ENCODE measurements at regions not wholly inside any gene's neighbourhood (a gene's known extent, or its start where the extent isn't known, plus 50 kb on each side); places are given as distances from the start of the nearest gene placed in this dataset.
A peak's percentile ranks its signal among the peaks of the same experiment; 100 is the strongest.

DNA sequence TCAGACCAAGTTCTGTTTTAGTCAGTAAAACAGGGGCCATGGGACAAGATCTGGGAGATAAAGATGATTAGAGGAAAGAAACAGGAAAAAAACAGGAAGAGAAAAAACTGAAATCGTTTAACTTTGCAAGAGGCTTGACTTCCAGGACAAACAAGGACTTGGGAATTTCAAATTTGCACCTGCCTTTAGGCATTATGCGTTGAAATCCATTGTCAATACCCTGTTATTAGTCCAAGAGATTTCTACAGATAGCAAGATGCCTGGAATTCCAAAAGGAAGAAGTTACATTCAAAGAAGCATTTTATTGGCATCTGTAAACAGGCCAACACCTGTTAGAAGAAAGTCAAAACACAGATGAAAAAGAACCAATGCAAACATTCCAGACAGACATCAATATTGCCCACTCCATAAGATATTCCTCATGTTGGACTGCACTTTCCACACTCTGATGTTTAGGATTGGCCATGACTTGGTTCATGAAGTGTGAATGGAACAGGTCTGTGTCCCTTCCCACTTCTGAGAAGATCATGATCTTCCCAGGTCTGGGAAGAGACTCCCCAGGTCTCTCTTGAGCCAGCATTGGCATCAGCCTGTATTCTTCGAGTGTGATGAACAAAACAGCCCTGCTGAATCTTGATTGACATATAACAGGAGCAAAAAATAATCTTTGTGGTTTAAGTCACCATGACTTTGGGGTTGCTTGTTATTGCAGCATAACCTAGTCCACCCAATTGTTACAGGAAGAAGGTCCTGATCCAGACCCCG lies 181.4 kb upstream of the FN1 start (continued):
- TF ChIP-seq, protein P1, sequence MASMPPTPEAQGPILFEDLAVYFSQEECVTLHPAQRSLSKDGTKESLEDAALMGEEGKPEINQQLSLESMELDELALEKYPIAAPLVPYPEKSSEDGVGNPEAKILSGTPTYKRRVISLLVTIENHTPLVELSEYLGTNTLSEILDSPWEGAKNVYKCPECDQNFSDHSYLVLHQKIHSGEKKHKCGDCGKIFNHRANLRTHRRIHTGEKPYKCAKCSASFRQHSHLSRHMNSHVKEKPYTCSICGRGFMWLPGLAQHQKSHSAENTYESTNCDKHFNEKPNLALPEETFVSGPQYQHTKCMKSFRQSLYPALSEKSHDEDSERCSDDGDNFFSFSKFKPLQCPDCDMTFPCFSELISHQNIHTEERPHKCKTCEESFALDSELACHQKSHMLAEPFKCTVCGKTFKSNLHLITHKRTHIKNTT (CRISPR knock-in tag; IDR thresholded peaks at IDR 0.05) = no peak
- TF ChIP-seq, protein P2, sequence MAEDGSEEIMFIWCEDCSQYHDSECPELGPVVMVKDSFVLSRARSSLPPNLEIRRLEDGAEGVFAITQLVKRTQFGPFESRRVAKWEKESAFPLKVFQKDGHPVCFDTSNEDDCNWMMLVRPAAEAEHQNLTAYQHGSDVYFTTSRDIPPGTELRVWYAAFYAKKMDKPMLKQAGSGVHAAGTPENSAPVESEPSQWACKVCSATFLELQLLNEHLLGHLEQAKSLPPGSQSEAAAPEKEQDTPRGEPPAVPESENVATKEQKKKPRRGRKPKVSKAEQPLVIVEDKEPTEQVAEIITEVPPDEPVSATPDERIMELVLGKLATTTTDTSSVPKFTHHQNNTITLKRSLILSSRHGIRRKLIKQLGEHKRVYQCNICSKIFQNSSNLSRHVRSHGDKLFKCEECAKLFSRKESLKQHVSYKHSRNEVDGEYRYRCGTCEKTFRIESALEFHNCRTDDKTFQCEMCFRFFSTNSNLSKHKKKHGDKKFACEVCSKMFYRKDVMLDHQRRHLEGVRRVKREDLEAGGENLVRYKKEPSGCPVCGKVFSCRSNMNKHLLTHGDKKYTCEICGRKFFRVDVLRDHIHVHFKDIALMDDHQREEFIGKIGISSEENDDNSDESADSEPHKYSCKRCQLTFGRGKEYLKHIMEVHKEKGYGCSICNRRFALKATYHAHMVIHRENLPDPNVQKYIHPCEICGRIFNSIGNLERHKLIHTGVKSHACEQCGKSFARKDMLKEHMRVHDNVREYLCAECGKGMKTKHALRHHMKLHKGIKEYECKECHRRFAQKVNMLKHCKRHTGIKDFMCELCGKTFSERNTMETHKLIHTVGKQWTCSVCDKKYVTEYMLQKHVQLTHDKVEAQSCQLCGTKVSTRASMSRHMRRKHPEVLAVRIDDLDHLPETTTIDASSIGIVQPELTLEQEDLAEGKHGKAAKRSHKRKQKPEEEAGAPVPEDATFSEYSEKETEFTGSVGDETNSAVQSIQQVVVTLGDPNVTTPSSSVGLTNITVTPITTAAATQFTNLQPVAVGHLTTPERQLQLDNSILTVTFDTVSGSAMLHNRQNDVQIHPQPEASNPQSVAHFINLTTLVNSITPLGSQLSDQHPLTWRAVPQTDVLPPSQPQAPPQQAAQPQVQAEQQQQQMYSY (CRISPR knock-in tag; IDR thresholded peaks at IDR 0.05) = peak; percentile 72; the same call in 1 of the 2 replicates
- TF ChIP-seq TOE1 (CRISPR knock-in tag; IDR thresholded peaks at IDR 0.05) = peak; percentile 97
- no peak for TF ChIP-seq RBFOX2 (IDR thresholded peaks at IDR 0.05; ENCODE audit: low read depth, low read length)
- TF ChIP-seq, protein P3, sequence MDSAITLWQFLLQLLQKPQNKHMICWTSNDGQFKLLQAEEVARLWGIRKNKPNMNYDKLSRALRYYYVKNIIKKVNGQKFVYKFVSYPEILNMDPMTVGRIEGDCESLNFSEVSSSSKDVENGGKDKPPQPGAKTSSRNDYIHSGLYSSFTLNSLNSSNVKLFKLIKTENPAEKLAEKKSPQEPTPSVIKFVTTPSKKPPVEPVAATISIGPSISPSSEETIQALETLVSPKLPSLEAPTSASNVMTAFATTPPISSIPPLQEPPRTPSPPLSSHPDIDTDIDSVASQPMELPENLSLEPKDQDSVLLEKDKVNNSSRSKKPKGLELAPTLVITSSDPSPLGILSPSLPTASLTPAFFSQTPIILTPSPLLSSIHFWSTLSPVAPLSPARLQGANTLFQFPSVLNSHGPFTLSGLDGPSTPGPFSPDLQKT (CRISPR knock-in tag; IDR thresholded peaks at IDR 0.05; ENCODE audit: borderline replicate concordance) = no peak
- no peak for TF ChIP-seq KAT2B (IDR thresholded peaks at IDR 0.05; ENCODE audit: borderline replicate concordance, low read depth, low read length)
- TF ChIP-seq, protein P4, sequence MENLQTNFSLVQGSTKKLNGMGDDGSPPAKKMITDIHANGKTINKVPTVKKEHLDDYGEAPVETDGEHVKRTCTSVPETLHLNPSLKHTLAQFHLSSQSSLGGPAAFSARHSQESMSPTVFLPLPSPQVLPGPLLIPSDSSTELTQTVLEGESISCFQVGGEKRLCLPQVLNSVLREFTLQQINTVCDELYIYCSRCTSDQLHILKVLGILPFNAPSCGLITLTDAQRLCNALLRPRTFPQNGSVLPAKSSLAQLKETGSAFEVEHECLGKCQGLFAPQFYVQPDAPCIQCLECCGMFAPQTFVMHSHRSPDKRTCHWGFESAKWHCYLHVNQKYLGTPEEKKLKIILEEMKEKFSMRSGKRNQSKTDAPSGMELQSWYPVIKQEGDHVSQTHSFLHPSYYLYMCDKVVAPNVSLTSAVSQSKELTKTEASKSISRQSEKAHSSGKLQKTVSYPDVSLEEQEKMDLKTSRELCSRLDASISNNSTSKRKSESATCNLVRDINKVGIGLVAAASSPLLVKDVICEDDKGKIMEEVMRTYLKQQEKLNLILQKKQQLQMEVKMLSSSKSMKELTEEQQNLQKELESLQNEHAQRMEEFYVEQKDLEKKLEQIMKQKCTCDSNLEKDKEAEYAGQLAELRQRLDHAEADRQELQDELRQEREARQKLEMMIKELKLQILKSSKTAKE (CRISPR knock-in tag; IDR thresholded peaks at IDR 0.05; ENCODE audit: borderline replicate concordance) = peak; percentile 89
- TF ChIP-seq ZNF543 (CRISPR knock-in tag; IDR thresholded peaks at IDR 0.05) = no peak
- no peak for TF ChIP-seq BRCA1 (CRISPR knock-in tag; IDR thresholded peaks at IDR 0.05)
- TF ChIP-seq, protein P5, sequence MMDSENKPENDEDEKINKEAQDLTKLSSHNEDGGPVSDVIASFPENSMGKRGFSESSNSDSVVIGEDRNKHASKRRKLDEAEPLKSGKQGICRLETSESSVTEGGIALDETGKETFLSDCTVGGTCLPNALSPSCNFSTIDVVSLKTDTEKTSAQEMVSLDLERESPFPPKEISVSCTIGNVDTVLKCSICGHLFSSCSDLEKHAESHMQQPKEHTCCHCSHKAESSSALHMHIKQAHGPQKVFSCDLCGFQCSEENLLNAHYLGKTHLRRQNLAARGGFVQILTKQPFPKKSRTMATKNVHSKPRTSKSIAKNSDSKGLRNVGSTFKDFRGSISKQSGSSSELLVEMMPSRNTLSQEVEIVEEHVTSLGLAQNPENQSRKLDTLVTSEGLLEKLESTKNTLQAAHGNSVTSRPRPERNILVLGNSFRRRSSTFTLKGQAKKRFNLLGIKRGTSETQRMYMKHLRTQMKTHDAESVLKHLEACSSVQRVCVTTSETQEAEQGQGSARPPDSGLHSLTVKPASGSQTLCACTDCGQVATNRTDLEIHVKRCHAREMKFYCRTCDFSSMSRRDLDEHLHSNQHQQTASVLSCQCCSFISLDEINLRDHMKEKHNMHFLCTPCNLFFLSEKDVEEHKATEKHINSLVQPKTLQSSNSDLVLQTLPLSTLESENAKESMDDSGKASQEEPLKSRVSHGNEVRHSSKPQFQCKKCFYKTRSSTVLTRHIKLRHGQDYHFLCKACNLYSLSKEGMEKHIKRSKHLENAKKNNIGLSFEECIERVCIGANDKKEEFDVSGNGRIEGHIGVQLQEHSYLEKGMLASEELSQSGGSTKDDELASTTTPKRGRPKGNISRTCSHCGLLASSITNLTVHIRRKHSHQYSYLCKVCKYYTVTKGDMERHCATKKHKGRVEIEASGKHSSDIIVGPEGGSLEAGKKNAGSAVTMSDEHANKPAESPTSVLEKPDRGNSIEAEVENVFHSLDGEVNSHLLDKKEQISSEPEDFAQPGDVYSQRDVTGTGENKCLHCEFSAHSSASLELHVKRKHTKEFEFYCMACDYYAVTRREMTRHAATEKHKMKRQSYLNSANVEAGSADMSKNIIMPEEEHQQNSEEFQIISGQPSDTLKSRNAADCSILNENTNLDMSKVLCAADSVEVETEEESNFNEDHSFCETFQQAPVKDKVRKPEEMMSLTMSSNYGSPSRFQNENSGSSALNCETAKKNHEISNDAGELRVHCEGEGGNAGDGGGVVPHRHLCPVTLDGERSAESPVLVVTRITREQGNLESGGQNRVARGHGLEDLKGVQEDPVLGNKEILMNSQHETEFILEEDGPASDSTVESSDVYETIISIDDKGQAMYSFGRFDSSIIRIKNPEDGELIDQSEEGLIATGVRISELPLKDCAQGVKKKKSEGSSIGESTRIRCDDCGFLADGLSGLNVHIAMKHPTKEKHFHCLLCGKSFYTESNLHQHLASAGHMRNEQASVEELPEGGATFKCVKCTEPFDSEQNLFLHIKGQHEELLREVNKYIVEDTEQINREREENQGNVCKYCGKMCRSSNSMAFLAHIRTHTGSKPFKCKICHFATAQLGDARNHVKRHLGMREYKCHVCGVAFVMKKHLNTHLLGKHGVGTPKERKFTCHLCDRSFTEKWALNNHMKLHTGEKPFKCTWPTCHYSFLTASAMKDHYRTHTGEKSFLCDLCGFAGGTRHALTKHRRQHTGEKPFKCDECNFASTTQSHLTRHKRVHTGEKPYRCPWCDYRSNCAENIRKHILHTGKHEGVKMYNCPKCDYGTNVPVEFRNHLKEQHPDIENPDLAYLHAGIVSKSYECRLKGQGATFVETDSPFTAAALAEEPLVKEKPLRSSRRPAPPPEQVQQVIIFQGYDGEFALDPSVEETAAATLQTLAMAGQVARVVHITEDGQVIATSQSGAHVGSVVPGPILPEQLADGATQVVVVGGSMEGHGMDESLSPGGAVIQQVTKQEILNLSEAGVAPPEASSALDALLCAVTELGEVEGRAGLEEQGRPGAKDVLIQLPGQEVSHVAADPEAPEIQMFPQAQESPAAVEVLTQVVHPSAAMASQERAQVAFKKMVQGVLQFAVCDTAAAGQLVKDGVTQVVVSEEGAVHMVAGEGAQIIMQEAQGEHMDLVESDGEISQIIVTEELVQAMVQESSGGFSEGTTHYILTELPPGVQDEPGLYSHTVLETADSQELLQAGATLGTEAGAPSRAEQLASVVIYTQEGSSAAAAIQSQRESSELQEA (CRISPR knock-in tag; IDR thresholded peaks at IDR 0.05; ENCODE audit: not compliant biosample characterization) = no peak
- no peak for TF ChIP-seq ZNF891 (CRISPR knock-in tag; IDR thresholded peaks at IDR 0.05)
- TF ChIP-seq POLR2G (IDR thresholded peaks at IDR 0.05; ENCODE audit: low read depth, low read length) = no peak

All from HepG2 (cell line).